ENCODE measurements at regions not wholly inside any gene's neighbourhood (a gene's known extent, or its start where the extent isn't known, plus 50 kb on each side); places are given as distances from the start of the nearest gene placed in this dataset.

DNA sequence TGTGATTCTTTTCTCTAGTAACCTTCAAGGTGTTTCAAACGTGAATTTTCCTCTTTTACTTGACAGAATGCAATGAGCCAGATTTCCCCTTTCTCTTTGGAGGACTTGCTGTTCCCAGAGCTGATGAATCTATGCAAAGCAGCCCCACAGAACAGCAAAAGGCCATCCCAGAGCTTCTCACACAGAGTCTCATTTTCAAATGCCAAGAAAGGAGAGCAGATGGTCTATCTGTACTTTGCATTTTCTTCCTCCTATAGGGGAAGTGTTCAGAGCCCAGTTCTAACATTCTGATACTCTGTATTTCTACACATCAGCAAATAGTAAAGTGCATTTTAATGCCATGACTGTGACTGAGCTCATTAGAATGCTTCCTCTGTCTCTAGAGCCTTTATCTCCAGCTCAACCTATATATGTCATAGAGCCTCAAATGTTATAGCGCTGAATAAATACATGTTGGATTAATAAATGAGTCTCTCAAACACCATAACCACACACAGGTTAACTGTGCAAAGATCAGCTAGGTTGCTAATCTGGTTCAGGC is 81.8 kb upstream of the EYA4 start:
- H3K4me3 ChIP-seq (ENCODE audit: low read depth in 1 of 5, low read length in 5 of 5) = no peak overlapping the region
- H3K27me3 ChIP-seq (ENCODE audit: control insufficient read depth in 5 of 5, insufficient read depth in 4 of 5, low read length in 5 of 5) = peaks cover 0 to 4% (median 0%) of the 10 kb centered on the region in 5 donors
- H3K27ac ChIP-seq (ENCODE audit: low read depth, low read length) = no peak overlapping the region
- H3K36me3 ChIP-seq (ENCODE audit: control insufficient read depth in 5 of 5, insufficient read depth in 5 of 5, low read length in 5 of 5) = no peaks in the 10 kb centered on the region
- H3K9me3 ChIP-seq (ENCODE audit: control insufficient read depth in 5 of 5, low read length in 5 of 5) = peaks cover 0 to 8% (median 2%) of the 10 kb centered on the region in 5 donors
- no peak overlapping the region for H3K9ac ChIP-seq (ENCODE audit: low read length in 5 of 5)
- H3K4me1 ChIP-seq (ENCODE audit: control insufficient read depth in 5 of 5, insufficient read depth in 5 of 5, low read length in 5 of 5) = no peaks in the 10 kb centered on the region

DNA sequence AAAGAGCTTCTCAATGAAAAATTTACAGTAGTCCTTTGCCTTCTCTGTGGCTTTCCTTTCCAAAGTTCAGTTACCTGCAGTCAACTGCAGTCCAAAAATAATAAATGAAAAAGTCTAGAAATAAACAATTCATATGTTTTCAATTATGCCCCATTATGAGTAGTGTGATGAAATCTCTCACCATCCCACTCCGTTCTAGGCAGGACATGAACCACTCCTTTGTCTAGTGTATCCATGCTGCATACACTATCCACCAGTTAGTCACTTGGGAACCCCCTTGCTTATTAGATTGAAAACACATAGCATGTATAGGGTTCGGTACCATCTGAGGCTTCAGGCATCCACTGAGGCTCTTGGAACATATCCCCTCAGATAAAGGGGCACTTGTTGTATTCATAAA is 80.6 kb upstream of the EYA4 start:
- H3K27ac ChIP-seq (ENCODE audit: low read depth, low read length) = no peak overlapping the region
- H3K9me3 ChIP-seq (ENCODE audit: control insufficient read depth in 5 of 5, low read length in 5 of 5) = no peaks in the 10 kb centered on the region
- no peaks in the 10 kb centered on the region for H3K4me1 ChIP-seq (ENCODE audit: control insufficient read depth in 5 of 5, insufficient read depth in 5 of 5, low read length in 5 of 5)
- H3K4me3 ChIP-seq (ENCODE audit: low read depth in 1 of 5, low read length in 5 of 5) = no peak overlapping the region
- no peaks in the 10 kb centered on the region for H3K36me3 ChIP-seq (ENCODE audit: control insufficient read depth in 5 of 5, insufficient read depth in 5 of 5, low read length in 5 of 5)
- peaks cover 0 to 4% (median 0%) of the 10 kb centered on the region in 5 donors for H3K27me3 ChIP-seq (ENCODE audit: control insufficient read depth in 5 of 5, insufficient read depth in 4 of 5, low read length in 5 of 5)
- no peak overlapping the region for H3K9ac ChIP-seq (ENCODE audit: low read length in 5 of 5)

GRCh38 chr6:133165235-133165634 is 75.9 kb upstream of the EYA4 start:
- H3K27me3 ChIP-seq (ENCODE audit: control insufficient read depth in 5 of 5, insufficient read depth in 4 of 5, low read length in 5 of 5) = peaks cover 0 to 4% (median 0%) of the 10 kb centered on the region in 5 donors
- no peak overlapping the region for H3K27ac ChIP-seq (ENCODE audit: low read depth, low read length)
- H3K4me3 ChIP-seq (ENCODE audit: low read depth in 1 of 5, low read length in 5 of 5) = no peak overlapping the region
- H3K36me3 ChIP-seq (ENCODE audit: control insufficient read depth in 5 of 5, insufficient read depth in 5 of 5, low read length in 5 of 5) = no peaks in the 10 kb centered on the region
- no peaks in the 10 kb centered on the region for H3K9me3 ChIP-seq (ENCODE audit: control insufficient read depth in 5 of 5, low read length in 5 of 5)
- H3K4me1 ChIP-seq (ENCODE audit: control insufficient read depth in 5 of 5, insufficient read depth in 5 of 5, low read length in 5 of 5) = no peaks in the 10 kb centered on the region
- H3K9ac ChIP-seq (ENCODE audit: low read length in 5 of 5) = no peak overlapping the region

GRCh38 chr6:133166766-133167165 is 74.4 kb upstream of the EYA4 start:
- Histone ChIP-seq H3K27me3 (ENCODE audit: control insufficient read depth in 5 of 5, insufficient read depth in 4 of 5, low read length in 5 of 5) (no peaks in the 10 kb centered on the region), H3K9me3 (ENCODE audit: control insufficient read depth in 5 of 5, low read length in 5 of 5) (no peaks in the 10 kb centered on the region), H3K4me1 (ENCODE audit: control insufficient read depth in 5 of 5, insufficient read depth in 5 of 5, low read length in 5 of 5) (no peaks in the 10 kb centered on the region), H3K27ac (ENCODE audit: low read depth, low read length) (no peak overlapping the region), H3K9ac (ENCODE audit: low read length in 5 of 5) (no peak overlapping the region), H3K36me3 (ENCODE audit: control insufficient read depth in 5 of 5, insufficient read depth in 5 of 5, low read length in 5 of 5) (no peaks in the 10 kb centered on the region), H3K4me3 (ENCODE audit: low read depth in 1 of 5, low read length in 5 of 5) (no peak overlapping the region)

GRCh38 chr6:133169901-133170300 is 71.3 kb upstream of the EYA4 start:
- no peak overlapping the region for H3K27ac ChIP-seq (ENCODE audit: low read depth, low read length)

GRCh38 chr6:133170602-133171001 is 70.6 kb upstream of the EYA4 start:
- Histone ChIP-seq H3K36me3 (ENCODE audit: control insufficient read depth in 5 of 5, insufficient read depth in 5 of 5, low read length in 5 of 5) (no peaks in the 10 kb centered on the region), H3K9me3 (ENCODE audit: control insufficient read depth in 5 of 5, low read length in 5 of 5) (peaks cover 0 to 8% (median 0%) of the 10 kb centered on the region in 5 donors), H3K9ac (ENCODE audit: low read length in 5 of 5) (no peak overlapping the region), H3K4me3 (ENCODE audit: low read depth in 1 of 5, low read length in 5 of 5) (no peak overlapping the region), H3K4me1 (ENCODE audit: control insufficient read depth in 5 of 5, insufficient read depth in 5 of 5, low read length in 5 of 5) (peaks cover 0 to 4% (median 0%) of the 10 kb centered on the region in 5 donors), H3K27ac (ENCODE audit: low read depth, low read length) (no peak overlapping the region), H3K27me3 (ENCODE audit: control insufficient read depth in 5 of 5, insufficient read depth in 4 of 5, low read length in 5 of 5) (no peaks in the 10 kb centered on the region)

More at GRCh38 chr6:133169901-133170300, 71.3 kb upstream of the EYA4 start:
- Histone ChIP-seq H3K4me3 (ENCODE audit: low read depth in 1 of 5, low read length in 5 of 5) (no peak overlapping the region), H3K4me1 (ENCODE audit: control insufficient read depth in 5 of 5, insufficient read depth in 5 of 5, low read length in 5 of 5) (peaks cover 0 to 4% (median 0%) of the 10 kb centered on the region in 5 donors), H3K27me3 (ENCODE audit: control insufficient read depth in 5 of 5, insufficient read depth in 4 of 5, low read length in 5 of 5) (no peaks in the 10 kb centered on the region), H3K9ac (ENCODE audit: low read length in 5 of 5) (no peak overlapping the region), H3K36me3 (ENCODE audit: control insufficient read depth in 5 of 5, insufficient read depth in 5 of 5, low read length in 5 of 5) (no peaks in the 10 kb centered on the region), H3K9me3 (ENCODE audit: control insufficient read depth in 5 of 5, low read length in 5 of 5) (peaks cover 0 to 8% (median 0%) of the 10 kb centered on the region in 5 donors)

DNA sequence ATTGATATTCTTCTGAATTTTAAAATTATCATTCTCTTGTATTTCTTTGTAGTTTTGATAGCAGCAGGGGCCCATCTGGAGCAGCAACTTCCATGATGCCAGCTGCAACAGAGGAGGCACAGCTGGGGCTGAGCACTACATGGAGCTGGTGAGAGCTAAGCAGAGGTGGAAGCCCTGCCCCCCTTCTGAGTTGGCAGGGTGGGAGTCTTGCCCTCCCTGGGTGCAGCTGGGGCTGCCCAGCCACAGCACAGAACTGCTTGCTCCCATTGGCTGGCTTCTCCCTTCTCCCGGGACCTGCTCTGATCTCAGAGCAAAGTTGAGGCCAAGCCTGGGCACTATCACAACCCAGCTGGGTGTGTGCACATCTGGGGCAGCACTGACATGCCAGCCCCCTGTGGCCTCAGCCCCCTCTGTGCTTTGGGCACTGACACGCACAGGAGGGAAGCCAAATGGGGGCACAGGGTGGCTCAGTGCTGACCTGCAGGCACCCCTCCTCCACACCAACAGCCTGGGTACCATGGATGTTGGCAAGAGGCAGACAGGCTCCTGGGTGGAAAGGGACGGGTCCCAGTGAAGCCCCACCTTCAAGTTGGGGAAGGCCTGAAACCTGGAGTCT is 69.1 kb upstream of the EYA4 start:
- H3K9me3 ChIP-seq (ENCODE audit: control insufficient read depth in 5 of 5, low read length in 5 of 5) = peaks cover 0 to 8% (median 0%) of the 10 kb centered on the region in 5 donors
- no peak overlapping the region for H3K27ac ChIP-seq (ENCODE audit: low read depth, low read length)
- H3K4me3 ChIP-seq (ENCODE audit: low read depth in 1 of 5, low read length in 5 of 5) = no peak overlapping the region
- no peaks in the 10 kb centered on the region for H3K36me3 ChIP-seq (ENCODE audit: control insufficient read depth in 5 of 5, insufficient read depth in 5 of 5, low read length in 5 of 5)
- no peaks in the 10 kb centered on the region for H3K27me3 ChIP-seq (ENCODE audit: control insufficient read depth in 5 of 5, insufficient read depth in 4 of 5, low read length in 5 of 5)
- H3K4me1 ChIP-seq (ENCODE audit: control insufficient read depth in 5 of 5, insufficient read depth in 5 of 5, low read length in 5 of 5) = peaks cover 0 to 4% (median 0%) of the 10 kb centered on the region in 5 donors
- no peak overlapping the region for H3K9ac ChIP-seq (ENCODE audit: low read length in 5 of 5)

DNA sequence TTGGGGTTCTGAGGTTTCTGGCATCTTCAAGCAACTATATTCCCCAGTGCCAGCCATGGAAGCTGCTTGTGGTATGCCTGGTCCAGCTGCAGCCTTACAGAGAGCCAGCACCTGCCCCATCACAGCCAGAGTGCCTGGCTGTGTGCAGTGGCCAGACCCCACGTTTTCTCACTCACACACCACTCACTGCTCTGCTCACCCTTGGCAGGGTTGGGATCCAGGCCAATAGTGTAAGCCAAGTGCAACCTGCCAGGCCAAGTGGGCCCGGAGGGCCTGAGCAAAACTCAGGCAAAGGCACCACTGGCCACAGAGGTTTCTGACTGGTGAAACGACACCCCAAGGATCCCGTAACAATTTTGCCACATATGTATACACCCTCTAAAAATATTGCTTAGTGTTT is 67.9 kb upstream of the EYA4 start:
- Histone ChIP-seq H3K4me1 (ENCODE audit: control insufficient read depth in 5 of 5, insufficient read depth in 5 of 5, low read length in 5 of 5) (peaks cover 0 to 4% (median 0%) of the 10 kb centered on the region in 5 donors), H3K36me3 (ENCODE audit: control insufficient read depth in 5 of 5, insufficient read depth in 5 of 5, low read length in 5 of 5) (no peaks in the 10 kb centered on the region), H3K9me3 (ENCODE audit: control insufficient read depth in 5 of 5, low read length in 5 of 5) (peaks cover 0 to 8% (median 2%) of the 10 kb centered on the region in 5 donors), H3K27ac (ENCODE audit: low read depth, low read length) (no peak overlapping the region), H3K9ac (ENCODE audit: low read length in 5 of 5) (no peak overlapping the region), H3K4me3 (ENCODE audit: low read depth in 1 of 5, low read length in 5 of 5) (no peak overlapping the region), H3K27me3 (ENCODE audit: control insufficient read depth in 5 of 5, insufficient read depth in 4 of 5, low read length in 5 of 5) (no peaks in the 10 kb centered on the region)

- Histone ChIP-seq H3K9me3 (ENCODE audit: control insufficient read depth in 5 of 5, low read length in 5 of 5) (peaks cover 0 to 5% (median 0%) of the 10 kb centered on the region in 5 donors), H3K4me1 (ENCODE audit: control insufficient read depth in 5 of 5, insufficient read depth in 5 of 5, low read length in 5 of 5) (no peaks in the 10 kb centered on the region), H3K36me3 (ENCODE audit: control insufficient read depth in 5 of 5, insufficient read depth in 5 of 5, low read length in 5 of 5) (no peaks in the 10 kb centered on the region), H3K27me3 (ENCODE audit: control insufficient read depth in 5 of 5, insufficient read depth in 4 of 5, low read length in 5 of 5) (no peaks in the 10 kb centered on the region), H3K4me3 (ENCODE audit: low read depth in 1 of 5, low read length in 5 of 5) (no peak overlapping the region), H3K27ac (ENCODE audit: low read depth, low read length) (no peak overlapping the region), H3K9ac (ENCODE audit: low read length in 5 of 5) (no peak overlapping the region)
Observed at GRCh38 chr6:133179481-133179880, 61.7 kb upstream of the EYA4 start.

GRCh38 chr6:133183691-133184090 is 57.5 kb upstream of the EYA4 start:
- H3K4me3 ChIP-seq (ENCODE audit: low read depth in 1 of 5, low read length in 5 of 5) = no peak overlapping the region
- H3K9me3 ChIP-seq (ENCODE audit: control insufficient read depth in 5 of 5, low read length in 5 of 5) = peaks cover 0 to under 1% (median 0%) of the 10 kb centered on the region in 5 donors
- H3K27ac ChIP-seq (ENCODE audit: low read depth, low read length) = no peak overlapping the region
- H3K27me3 ChIP-seq (ENCODE audit: control insufficient read depth in 5 of 5, insufficient read depth in 4 of 5, low read length in 5 of 5) = peaks cover 0 to 2% (median 0%) of the 10 kb centered on the region in 5 donors
- no peak overlapping the region for H3K9ac ChIP-seq (ENCODE audit: low read length in 5 of 5)
- H3K36me3 ChIP-seq (ENCODE audit: control insufficient read depth in 5 of 5, insufficient read depth in 5 of 5, low read length in 5 of 5) = no peaks in the 10 kb centered on the region
- H3K4me1 ChIP-seq (ENCODE audit: control insufficient read depth in 5 of 5, insufficient read depth in 5 of 5, low read length in 5 of 5) = no peaks in the 10 kb centered on the region

All from subcutaneous abdominal adipose tissue (tissue), 5 donors.